OCI-LY3 (cell line): ENCODE measurements at regions not wholly inside any gene's neighbourhood (a gene's known extent, or its start where the extent isn't known, plus 50 kb on each side); places are given as distances from the start of the nearest gene placed in this dataset.
"Not testable (repeated sequence)": the region's sequence is repeated elsewhere in the genome, so short reads cannot be mapped to it uniquely, and the experiment has no call there.

Experiments used
- H2AFZ ChIP-seq: fragments of 200-600, 300-600 bp; shearing (Covaris generic); 2 replicates; pipeline ENCODE4 v1.6.0; 2014; ENCODE audit warnings: antibody characterized with exemption, low read depth, low read length
- H3K27ac ChIP-seq: fragments of 200-600, 300-600 bp; sonication (generic); 2 replicates; pipeline ENCODE4 v1.5.1; 2014; ENCODE audit warnings: mild to moderate bottlenecking, low read length, moderate library complexity, mixed read lengths
- H3K27me3 ChIP-seq: fragments of 200-600, 300-600 bp; sonication (generic); 2 replicates; pipeline ENCODE4 v1.6.1; 2014; ENCODE audit warnings: low read depth, low read length, mixed read lengths
- H3K36me3 ChIP-seq: fragments of 200-600, 300-600 bp; sonication (generic); replicated peaks from 2 replicates; pipeline ENCODE3; 2014; ENCODE audit warnings: low read depth, low read length, mixed read lengths
- H3K4me1 ChIP-seq: fragments of 300-600, 200-600 bp; sonication (generic); 2 replicates; pipeline ENCODE4 v1.6.1; 2014; ENCODE audit warnings: low read length, mixed read lengths
- H3K4me2 ChIP-seq: fragments of 200-600, 300-600 bp; sonication (generic); 2 replicates; pipeline ENCODE4 v1.6.1; 2014; ENCODE audit warnings: low read length, mixed read lengths
- H3K4me3 ChIP-seq: fragments of 300-600, 200-600 bp; sonication (generic); 2 replicates; pipeline ENCODE4 v1.5.1; 2014; ENCODE audit warnings: antibody characterized with exemption, mild to moderate bottlenecking, low read length, moderate library complexity
- H3K79me2 ChIP-seq: fragments of 300-600, 200-600 bp; shearing (Covaris generic); 2 replicates; pipeline ENCODE4 v1.6.1; 2014; ENCODE audit warnings: mild to moderate bottlenecking, low read length, mixed read lengths
- H3K9ac ChIP-seq: fragments of 300-600, 200-600 bp; shearing (Covaris generic); 2 replicates; pipeline ENCODE4 v1.6.0; 2014; ENCODE audit warnings: mild to moderate bottlenecking, low read length, moderate library complexity
- H3K9me3 ChIP-seq: fragments of 200-600, 300-600 bp; shearing (Covaris generic); 2 replicates; pipeline ENCODE4 v1.6.1; 2014; ENCODE audit warnings: low read length, mixed read lengths; ENCODE audit not compliant: insufficient read depth
- H4K20me1 ChIP-seq: fragments of 200-600, 300-600 bp; sonication (generic); 2 replicates; pipeline ENCODE4 v1.6.1; 2016; ENCODE audit warnings: low read length, mixed read lengths; ENCODE audit not compliant: insufficient read depth
- EZH2phosphoT487 ChIP-seq: fragments of 200-600 bp; shearing (Covaris generic); IDR thresholded peaks from 2 replicates; pipeline ENCODE4 v1.6.1; 2018; ENCODE audit warnings: antibody characterized with exemption, mixed run types, low read depth
- TF ChIP-seq, protein P1 (sequence below): fragments of 200-600, 300-600 bp; sonication (generic); IDR thresholded peaks from 2 replicates; pipeline ENCODE4 v1.5.1; 2014; ENCODE audit warnings: antibody characterized with exemption, low read length, low read depth

DNA sequence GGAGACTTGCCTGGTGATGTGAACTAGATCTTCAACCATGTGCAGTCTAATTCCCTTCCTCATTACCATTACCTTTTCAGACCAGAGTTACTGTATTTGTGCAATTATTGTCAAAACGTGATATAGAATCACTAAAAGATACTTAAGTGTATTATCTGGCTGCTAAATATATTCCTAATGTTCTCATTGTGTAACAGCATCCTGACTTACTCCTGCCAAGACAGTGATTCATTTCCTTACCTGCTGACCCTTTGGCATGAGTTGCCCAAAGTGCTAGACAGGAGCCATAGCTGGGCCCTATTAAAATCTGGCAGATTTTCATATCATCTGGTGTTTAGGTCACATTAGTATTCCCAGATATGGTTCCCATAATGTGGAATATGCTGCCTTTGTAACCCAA, 598.3 kb upstream of the CAMK1G start:
- Histone ChIP-seq H3K27me3 (no peaks in the 10 kb centered on the region; the same call in 1 of the 2 replicates), H3K9me3 (no peaks in the 10 kb centered on the region), H4K20me1 (no peaks in the 10 kb centered on the region), H3K9ac (no peak overlapping the region), H3K27ac (no peak overlapping the region), H3K4me1 (peaks cover 7% of the 10 kb centered on the region), H3K4me3 (no peak overlapping the region), H2AFZ (no peak overlapping the region), H3K79me2 (no peaks in the 10 kb centered on the region), H3K4me2 (no peak overlapping the region), H3K36me3 (no peaks in the 10 kb centered on the region)
- no peak for TF ChIP-seq EZH2phosphoT487
- TF ChIP-seq, protein P1, sequence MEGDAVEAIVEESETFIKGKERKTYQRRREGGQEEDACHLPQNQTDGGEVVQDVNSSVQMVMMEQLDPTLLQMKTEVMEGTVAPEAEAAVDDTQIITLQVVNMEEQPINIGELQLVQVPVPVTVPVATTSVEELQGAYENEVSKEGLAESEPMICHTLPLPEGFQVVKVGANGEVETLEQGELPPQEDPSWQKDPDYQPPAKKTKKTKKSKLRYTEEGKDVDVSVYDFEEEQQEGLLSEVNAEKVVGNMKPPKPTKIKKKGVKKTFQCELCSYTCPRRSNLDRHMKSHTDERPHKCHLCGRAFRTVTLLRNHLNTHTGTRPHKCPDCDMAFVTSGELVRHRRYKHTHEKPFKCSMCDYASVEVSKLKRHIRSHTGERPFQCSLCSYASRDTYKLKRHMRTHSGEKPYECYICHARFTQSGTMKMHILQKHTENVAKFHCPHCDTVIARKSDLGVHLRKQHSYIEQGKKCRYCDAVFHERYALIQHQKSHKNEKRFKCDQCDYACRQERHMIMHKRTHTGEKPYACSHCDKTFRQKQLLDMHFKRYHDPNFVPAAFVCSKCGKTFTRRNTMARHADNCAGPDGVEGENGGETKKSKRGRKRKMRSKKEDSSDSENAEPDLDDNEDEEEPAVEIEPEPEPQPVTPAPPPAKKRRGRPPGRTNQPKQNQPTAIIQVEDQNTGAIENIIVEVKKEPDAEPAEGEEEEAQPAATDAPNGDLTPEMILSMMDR, result no peak

DNA sequence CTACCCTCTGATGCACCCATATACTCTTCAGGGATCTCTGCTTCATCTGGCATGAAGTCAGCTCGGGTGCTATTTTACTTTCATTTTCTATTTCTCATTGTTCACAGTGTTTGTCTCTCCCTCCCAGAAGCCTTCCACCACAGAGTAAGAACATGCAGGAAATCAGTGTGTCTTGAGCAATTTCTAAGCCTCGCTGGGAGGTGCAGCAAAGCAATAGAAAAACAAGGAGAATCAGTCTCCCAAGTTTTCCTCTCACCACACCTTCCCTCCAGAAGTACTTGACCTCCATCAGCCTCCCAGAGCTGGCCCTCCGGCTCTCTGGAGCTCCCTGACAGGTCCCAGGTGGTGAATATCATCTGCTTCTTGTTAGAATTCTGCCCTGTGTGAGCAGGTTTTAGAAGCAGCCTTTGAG, 594.7 kb upstream of the CAMK1G start:
- no peaks in the 10 kb centered on the region for H3K36me3 ChIP-seq
- H3K9me3 ChIP-seq, result no peaks in the 10 kb centered on the region
- peak overlapping the region; percentile 71 for H3K4me3 ChIP-seq
- H4K20me1 ChIP-seq, result no peaks in the 10 kb centered on the region
- H3K9ac ChIP-seq, result peak overlapping the region; percentile 28
- H2AFZ ChIP-seq, result peak overlapping the region; percentile 96
- no peak overlapping the region for H3K27ac ChIP-seq
- H3K4me1 ChIP-seq, result peaks cover 7% of the 10 kb centered on the region
- H3K79me2 ChIP-seq, result no peaks in the 10 kb centered on the region
- peak overlapping the region; percentile 72 for H3K4me2 ChIP-seq
- TF ChIP-seq, protein P1, result no peak
- TF ChIP-seq EZH2phosphoT487, result no peak
- H3K27me3 ChIP-seq, result no peaks in the 10 kb centered on the region; the same call in 1 of the 2 replicates

DNA sequence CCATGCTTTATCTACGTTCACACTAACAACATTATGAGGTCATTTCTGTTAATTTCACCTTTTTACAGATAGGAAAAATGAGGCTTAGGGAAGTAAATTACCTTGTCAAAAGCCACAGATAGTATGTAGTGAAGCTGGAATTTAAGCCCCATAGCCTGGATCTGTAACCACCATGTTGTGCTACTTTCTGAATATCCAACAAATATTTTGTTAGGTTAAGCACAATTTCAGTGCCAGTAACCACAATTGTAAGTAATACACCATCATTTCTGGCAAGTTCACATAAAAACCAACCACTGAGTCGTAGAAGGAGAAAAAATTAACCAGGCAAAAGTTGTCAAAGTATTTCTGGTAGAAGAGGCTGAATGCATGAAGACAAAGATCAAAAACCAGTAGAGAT, 593.1 kb upstream of the CAMK1G start:
- H3K27me3 ChIP-seq, result no peaks in the 10 kb centered on the region; the same call in 1 of the 2 replicates
- no peak overlapping the region for H3K27ac ChIP-seq
- H2AFZ ChIP-seq, result no peak overlapping the region
- peaks cover 7% of the 10 kb centered on the region for H3K4me1 ChIP-seq
- H3K9ac ChIP-seq, result no peak overlapping the region
- H3K4me3 ChIP-seq, result no peak overlapping the region
- H3K4me2 ChIP-seq, result no peak overlapping the region
- no peaks in the 10 kb centered on the region for H3K36me3 ChIP-seq
- no peaks in the 10 kb centered on the region for H3K79me2 ChIP-seq
- H3K9me3 ChIP-seq, result no peaks in the 10 kb centered on the region
- TF ChIP-seq EZH2phosphoT487, result no peak
- TF ChIP-seq, protein P1, result no peak
- H4K20me1 ChIP-seq, result no peaks in the 10 kb centered on the region

DNA sequence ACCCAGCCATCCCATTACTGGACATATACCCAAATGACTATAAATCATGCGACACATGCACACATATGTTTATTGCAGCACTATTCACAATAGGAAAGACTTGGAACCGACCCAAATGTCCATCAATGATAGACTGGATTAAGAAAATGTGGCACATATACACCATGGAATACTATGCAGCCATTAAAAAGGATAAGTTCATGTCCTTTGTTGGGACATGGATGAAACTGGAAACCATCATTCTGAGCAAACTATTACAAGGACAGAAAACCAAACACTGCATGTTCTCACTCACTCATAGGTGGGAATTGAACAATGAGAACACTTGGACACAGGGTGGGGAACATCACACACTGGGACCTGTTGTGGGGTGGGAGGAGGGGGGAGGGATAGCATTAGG, 586.5 kb upstream of the CAMK1G start:
- not testable (repeated sequence) for H4K20me1 ChIP-seq, H3K4me2 ChIP-seq, H3K4me3 ChIP-seq, H3K27me3 ChIP-seq, H3K36me3 ChIP-seq, H3K9me3 ChIP-seq, H3K27ac ChIP-seq, H3K9ac ChIP-seq, H3K4me1 ChIP-seq, H3K79me2 ChIP-seq, H2AFZ ChIP-seq
